Posterior cingulate gyrus (tissue), 11 donors: ENCODE measurements at regions not wholly inside any gene's neighbourhood (a gene's known extent, or its start where the extent isn't known, plus 50 kb on each side); places are given as distances from the start of the nearest gene placed in this dataset.

ENCODE experiments used
- DNase-seq, 10 donors: peaks; one replicate each; pipeline versions ENCODE4 v3.0.0 to v3.0.0-alpha.2; 2020 to 2021; ENCODE audit warnings: mixed read lengths in 3 of 10
- intact Hi-C: fragments of 100-400 bp; cut with DNase I; formaldehyde crosslinking; loops from one replicate; pipeline ENCODE4 v1.15.1; 2023

- intact Hi-C loops: no loop called here
- DNase-seq: no peak
These were observed 184.4 kb upstream of the C1orf174 start for GRCh38 chr1:4084446-4084845.

- intact Hi-C loops: no loop called here
- DNase-seq: no peak
These were observed 184.8 kb upstream of the C1orf174 start for GRCh38 chr1:4084896-4085295.

GRCh38 chr1:4085546-4085945 is 185.5 kb upstream of the C1orf174 start:
- intact Hi-C loops: no loop called here
- no peak for DNase-seq

- intact Hi-C loops: no loop called here
- peak in 1 of 10 donors; percentile 54 for DNase-seq
These were observed 186.2 kb upstream of the C1orf174 start for GRCh38 chr1:4086085-4086850.

- intact Hi-C loops: no loop called here
- DNase-seq: no peak
These were observed 186.8 kb upstream of the C1orf174 start for GRCh38 chr1:4086921-4087320.

- DNase-seq: no peak
- intact Hi-C loops: no loop called here
These were observed 187.7 kb upstream of the C1orf174 start for GRCh38 chr1:4087530-4088420.

GRCh38 chr1:4088676-4089075 is 188.6 kb upstream of the C1orf174 start:
- intact Hi-C loops: no loop called here
- DNase-seq: no peak

GRCh38 chr1:4089421-4090175 is 189.5 kb upstream of the C1orf174 start:
- intact Hi-C loops: no loop called here
- no peak for DNase-seq

GRCh38 chr1:4090556-4090955 is 190.5 kb upstream of the C1orf174 start:
- intact Hi-C loops: no loop called here

GRCh38 chr1:4090976-4091660 is 191.0 kb upstream of the C1orf174 start:
- no peak for DNase-seq
- intact Hi-C loops: no loop called here

More at GRCh38 chr1:4090556-4090955, 190.5 kb upstream of the C1orf174 start:
- no peak for DNase-seq

GRCh38 chr1:4091996-4092395 is 191.9 kb upstream of the C1orf174 start:
- intact Hi-C loops: no loop called here
- DNase-seq: no peak

- DNase-seq: peak in 1 of 10 donors; percentile 63
- intact Hi-C loops: no loop called here
These were observed 193.9 kb upstream of the C1orf174 start for GRCh38 chr1:4093856-4094565.

GRCh38 chr1:4095433-4095971 is 195.4 kb upstream of the C1orf174 start:
- DNase-seq: peak in 1 of 10 donors; percentile 24
- intact Hi-C loops: no loop called here

GRCh38 chr1:4101459-4102161 is 201.5 kb upstream of the C1orf174 start:
- intact Hi-C loops: no loop called here
- peak in 4 of 10 donors; percentile 15 to 83 (median 80) for DNase-seq

- peak in 3 of 10 donors; percentile 29 to 52 (median 31) for DNase-seq
- intact Hi-C loops: no loop called here
These were observed 205.3 kb upstream of the C1orf174 start for GRCh38 chr1:4105300-4105880.

- peak in 2 of 10 donors; percentile 9 to 71 for DNase-seq
- intact Hi-C loops: no loop called here
These were observed 206.7 kb upstream of the C1orf174 start for GRCh38 chr1:4106731-4107130.

GRCh38 chr1:4107291-4107690 is 207.2 kb upstream of the C1orf174 start:
- peak in 2 of 10 donors; percentile 39 to 40 for DNase-seq
- intact Hi-C loops: no loop called here

GRCh38 chr1:4108331-4108730 is 208.3 kb upstream of the C1orf174 start:
- DNase-seq: peak in 2 of 10 donors; percentile 65 to 66
- intact Hi-C loops: no loop called here
